ENCODE measurements at regions not wholly inside any gene's neighbourhood (a gene's known extent, or its start where the extent isn't known, plus 50 kb on each side); places are given as distances from the start of the nearest gene placed in this dataset.

DNA sequence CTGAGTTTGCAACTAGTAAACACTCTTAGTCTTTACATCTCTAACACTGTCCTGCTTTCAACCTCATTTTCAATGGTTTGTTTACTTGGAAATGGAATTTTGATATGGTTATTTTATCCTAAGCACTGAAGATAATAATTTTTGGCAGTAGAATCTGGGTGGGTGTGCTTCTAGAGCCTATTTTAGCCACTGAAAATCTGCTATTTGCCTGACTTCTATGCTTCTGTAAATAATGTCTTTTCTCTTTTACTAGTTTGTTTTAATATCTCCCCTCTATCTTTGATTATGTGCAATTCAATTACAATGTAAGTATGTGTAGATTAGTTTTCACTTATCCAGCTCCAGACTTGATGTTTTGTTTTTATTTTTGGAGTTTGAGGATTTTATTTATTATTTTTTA is 197.5 kb downstream of the TUSC1 start:
- TF ChIP-seq CTCF (conservative IDR thresholded peaks at IDR 0.05; ENCODE audit: low read depth, low read length) (no peak), CEBPB (IDR thresholded peaks at IDR 0.05; ENCODE audit: low read depth, low read length) (no peak), MXI1 (IDR thresholded peaks at IDR 0.05; ENCODE audit: borderline replicate concordance, low read depth, low read length) (no peak)

All from IMR-90 (cell line).